Gastrocnemius medialis (tissue), 4 donors: ENCODE measurements at regions not wholly inside any gene's neighbourhood (a gene's known extent, or its start where the extent isn't known, plus 50 kb on each side); places are given as distances from the start of the nearest gene placed in this dataset.

Experiments used
- POLR2A ChIP-seq, 2 donors: fragments of 450-650 bp; IDR thresholded peaks; one replicate each; pipeline ENCODE4 v1.6.1; 2017; ENCODE audit warnings: antibody characterized with exemption in 2 of 2, mild to moderate bottlenecking in 2 of 2, moderate library complexity in 2 of 2
- TF ChIP-seq, protein P1 (sequence below), 5 experiments: fragments of 450-650 bp in 3 of 5; fragments of 200-600 bp in 2 of 5; sonication (generic) in 2 of 5; IDR thresholded peaks in 4 of 5; conservative IDR thresholded peaks in 1 of 5; 1 replicate in 4 of 5; 2 replicates in 1 of 5; pipeline ENCODE4 v1.5.1; 2016 to 2019; ENCODE audit warnings: antibody characterized with exemption in 5 of 5, mild to moderate bottlenecking in 3 of 5, moderate library complexity in 3 of 5

DNA sequence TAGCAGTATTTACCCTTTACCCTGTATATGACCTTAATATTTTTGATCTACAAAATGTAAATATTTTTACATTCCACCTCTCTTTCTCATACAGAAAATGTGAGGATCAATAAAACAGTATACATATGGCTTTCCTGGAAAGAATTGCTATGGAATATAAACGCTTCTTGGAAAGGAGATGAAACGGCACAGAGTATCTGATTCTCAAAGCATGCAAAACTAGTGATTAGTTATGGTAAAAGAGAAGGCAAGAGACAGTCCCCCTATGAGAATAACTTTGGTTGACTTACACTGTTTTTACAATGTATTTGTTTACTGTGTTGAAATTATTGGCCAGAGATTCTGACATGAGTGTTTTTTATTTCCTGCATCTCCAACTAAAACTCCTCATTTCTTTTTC is 204.6 kb upstream of the C21orf91 start:
- TF ChIP-seq POLR2A (IDR thresholded peaks at IDR 0.05), result no peak
- TF ChIP-seq, protein P1, sequence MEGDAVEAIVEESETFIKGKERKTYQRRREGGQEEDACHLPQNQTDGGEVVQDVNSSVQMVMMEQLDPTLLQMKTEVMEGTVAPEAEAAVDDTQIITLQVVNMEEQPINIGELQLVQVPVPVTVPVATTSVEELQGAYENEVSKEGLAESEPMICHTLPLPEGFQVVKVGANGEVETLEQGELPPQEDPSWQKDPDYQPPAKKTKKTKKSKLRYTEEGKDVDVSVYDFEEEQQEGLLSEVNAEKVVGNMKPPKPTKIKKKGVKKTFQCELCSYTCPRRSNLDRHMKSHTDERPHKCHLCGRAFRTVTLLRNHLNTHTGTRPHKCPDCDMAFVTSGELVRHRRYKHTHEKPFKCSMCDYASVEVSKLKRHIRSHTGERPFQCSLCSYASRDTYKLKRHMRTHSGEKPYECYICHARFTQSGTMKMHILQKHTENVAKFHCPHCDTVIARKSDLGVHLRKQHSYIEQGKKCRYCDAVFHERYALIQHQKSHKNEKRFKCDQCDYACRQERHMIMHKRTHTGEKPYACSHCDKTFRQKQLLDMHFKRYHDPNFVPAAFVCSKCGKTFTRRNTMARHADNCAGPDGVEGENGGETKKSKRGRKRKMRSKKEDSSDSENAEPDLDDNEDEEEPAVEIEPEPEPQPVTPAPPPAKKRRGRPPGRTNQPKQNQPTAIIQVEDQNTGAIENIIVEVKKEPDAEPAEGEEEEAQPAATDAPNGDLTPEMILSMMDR (IDR thresholded peaks at IDR 0.05 in 4 of 5, conservative IDR thresholded peaks at IDR 0.05 in 1 of 5), result no peak
